Activated T-cell treated with anti-CD3 and anti-CD28 coated beads, Interleukin-2, amount 50 U/mL, for 48 hours (primary cell): ENCODE measurements at regions not wholly inside any gene's neighbourhood (a gene's known extent, or its start where the extent isn't known, plus 50 kb on each side); places are given as distances from the start of the nearest gene placed in this dataset.
"Not testable (repeated sequence)": the region's sequence is repeated elsewhere in the genome, so short reads cannot be mapped to it uniquely, and the experiment has no call there.

Experiments
- DNase-seq, 2 experiments: peaks; one replicate each; pipeline ENCODE4 v3.0.0-alpha.2; 2020

DNA sequence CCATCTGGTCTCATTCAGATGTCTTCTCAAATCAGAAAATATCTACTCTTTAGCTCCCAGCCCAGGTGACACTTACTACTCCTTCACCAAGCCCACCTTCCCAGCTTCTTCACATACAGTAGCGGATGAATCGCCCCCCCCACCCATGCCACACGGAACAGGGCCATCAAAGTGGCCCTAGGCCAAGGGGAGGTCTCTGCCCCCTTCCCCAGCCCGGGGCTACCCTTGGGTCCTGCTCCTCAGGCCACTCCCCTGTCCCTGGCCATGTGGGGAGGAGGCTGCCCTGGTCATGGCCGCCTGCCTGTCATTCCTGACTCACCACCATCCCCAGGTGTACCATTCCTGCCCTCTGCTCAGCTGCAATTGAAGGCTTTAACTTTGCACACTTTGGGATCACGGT is 142.8 kb downstream of the NECTIN1 start:
- no peak for DNase-seq

- DNase-seq, result no peak
These were observed 143.8 kb downstream of the NECTIN1 start for GRCh38 chr11:119585043-119585781.

GRCh38 chr11:119584193-119585042 is 144.6 kb downstream of the NECTIN1 start:
- DNase-seq, result no peak

DNA sequence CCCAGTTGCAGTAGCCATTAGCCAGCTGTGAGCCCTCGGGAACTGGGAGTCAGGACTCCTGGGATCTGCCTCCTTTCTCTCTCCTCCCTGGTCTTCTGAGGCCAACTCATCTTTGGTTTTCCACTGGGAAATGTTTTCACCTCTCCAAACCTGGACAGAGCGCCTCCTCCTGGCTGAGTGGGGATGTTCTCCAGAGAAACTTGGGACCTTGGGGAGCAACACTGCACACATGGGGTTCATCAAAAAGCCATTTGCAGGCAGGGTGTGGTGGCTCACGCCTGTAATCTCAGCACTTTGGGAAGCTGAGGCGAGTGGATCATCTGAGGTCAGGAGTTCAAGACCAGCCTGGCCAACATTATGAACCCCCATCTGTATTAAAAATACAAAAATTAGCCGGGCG is 145.4 kb downstream of the NECTIN1 start:
- DNase-seq, result no peak

- DNase-seq, result not testable (repeated sequence)
These were observed 147.6 kb downstream of the NECTIN1 start for GRCh38 chr11:119581396-119581795.

- DNase-seq, result no peak
These were observed 148.2 kb downstream of the NECTIN1 start for GRCh38 chr11:119580751-119581150.

DNA sequence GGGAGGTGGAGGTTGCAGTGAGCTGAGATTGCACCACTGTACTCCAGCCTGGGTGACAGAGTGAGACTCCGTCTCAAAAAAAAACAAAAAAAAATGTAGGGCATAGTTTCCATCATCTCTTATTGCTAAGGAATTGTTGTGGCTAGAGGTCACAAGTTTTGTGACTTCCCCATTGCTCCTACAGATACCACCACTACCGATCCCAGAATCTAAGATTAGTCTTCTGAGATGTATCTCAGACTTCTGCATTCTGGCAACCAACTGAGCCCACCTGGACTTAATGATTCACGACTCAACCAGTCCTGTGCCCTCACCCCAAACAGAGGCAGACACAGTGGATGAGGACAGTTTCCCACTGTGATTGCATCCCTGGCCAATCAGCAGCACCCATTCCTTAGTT is 148.9 kb downstream of the NECTIN1 start:
- no peak for DNase-seq

DNA sequence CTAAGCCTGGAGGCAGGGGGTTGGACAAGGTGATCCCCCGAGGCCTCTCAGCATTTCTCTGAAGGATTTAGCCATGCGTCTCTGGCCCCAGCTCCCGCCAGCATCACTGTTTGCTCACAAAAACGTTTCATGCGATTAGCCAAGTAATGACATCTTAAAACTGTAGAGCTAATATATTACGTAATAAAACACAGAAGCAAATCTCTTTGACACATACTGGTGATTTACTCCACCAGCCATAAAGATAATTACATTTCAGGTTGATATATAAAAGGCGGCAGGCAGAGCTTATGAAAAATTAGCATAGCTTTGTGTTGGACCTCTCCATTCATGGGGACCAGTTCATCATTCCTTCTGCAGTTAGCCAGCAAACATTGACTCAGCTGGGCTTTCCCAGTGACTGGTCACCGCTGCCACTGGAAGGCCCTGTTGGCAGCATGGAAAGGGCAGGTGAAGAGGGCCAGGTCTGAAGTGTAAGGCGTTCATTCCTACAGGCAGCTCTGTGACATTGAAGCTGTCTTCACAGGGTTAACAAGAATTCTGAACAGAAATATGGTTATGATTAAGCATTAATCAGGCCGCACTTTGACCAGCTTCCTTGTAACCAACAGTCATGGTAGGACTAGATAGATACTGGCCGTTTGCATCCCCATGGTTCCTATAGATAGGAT is 150.3 kb downstream of the NECTIN1 start:
- DNase-seq, result no peak

GRCh38 chr11:119573858-119574257 is 150.9 kb upstream of the THY1 start:
- no peak for DNase-seq

GRCh38 chr11:119572481-119573424 is 149.8 kb upstream of the THY1 start:
- DNase-seq, result no peak

GRCh38 chr11:119571311-119571710 is 148.3 kb upstream of the THY1 start:
- no peak for DNase-seq

- no peak for DNase-seq
These were observed 145.0 kb upstream of the THY1 start for GRCh38 chr11:119567688-119568582.

DNA sequence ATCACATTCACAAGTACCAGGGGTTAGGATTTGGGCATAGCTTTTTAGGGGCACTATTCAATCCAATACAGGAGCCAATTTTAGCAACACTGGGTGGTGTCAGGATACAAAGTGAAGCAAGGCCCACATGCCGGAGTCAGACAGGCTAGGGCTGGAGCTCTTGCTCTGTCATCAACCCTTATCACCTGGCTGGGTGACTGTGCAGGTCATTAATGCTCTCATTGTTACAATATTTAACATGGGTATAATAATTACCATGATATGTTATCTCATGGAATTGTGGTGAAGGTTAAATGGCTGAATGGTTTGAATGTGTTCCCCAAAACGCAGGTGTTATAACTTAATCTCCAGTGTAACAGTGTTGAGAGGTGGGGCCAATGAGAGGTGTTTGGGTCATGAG is 143.3 kb upstream of the THY1 start:
- no peak for DNase-seq

GRCh38 chr11:119565693-119566092 is 142.7 kb upstream of the THY1 start:
- DNase-seq, result not testable (repeated sequence)

- no peak for DNase-seq
These were observed 138.0 kb upstream of the THY1 start for GRCh38 chr11:119560961-119561360.

DNA sequence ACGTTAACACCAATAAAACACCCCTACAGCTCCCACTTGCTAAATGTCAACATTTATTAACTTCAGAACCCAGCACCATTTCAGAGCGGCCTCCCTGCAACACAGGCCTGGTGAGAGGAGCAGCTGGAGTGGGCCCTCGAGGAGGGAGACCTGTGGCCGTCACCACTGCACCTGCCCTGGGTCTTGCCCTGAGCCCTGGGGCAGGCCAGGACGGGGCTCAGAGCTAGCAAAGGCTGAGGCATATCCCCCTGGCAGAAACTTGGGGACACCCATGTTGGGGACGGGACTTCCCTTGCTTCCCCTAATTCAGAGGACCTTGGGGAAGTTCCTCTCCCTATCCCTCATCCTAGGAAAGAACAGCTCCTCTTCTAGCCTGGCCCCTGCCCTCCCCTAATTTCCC is 137.3 kb upstream of the THY1 start:
- DNase-seq, result no peak

- no peak for DNase-seq
These were observed 129.1 kb upstream of the THY1 start for GRCh38 chr11:119552106-119552485.

DNA sequence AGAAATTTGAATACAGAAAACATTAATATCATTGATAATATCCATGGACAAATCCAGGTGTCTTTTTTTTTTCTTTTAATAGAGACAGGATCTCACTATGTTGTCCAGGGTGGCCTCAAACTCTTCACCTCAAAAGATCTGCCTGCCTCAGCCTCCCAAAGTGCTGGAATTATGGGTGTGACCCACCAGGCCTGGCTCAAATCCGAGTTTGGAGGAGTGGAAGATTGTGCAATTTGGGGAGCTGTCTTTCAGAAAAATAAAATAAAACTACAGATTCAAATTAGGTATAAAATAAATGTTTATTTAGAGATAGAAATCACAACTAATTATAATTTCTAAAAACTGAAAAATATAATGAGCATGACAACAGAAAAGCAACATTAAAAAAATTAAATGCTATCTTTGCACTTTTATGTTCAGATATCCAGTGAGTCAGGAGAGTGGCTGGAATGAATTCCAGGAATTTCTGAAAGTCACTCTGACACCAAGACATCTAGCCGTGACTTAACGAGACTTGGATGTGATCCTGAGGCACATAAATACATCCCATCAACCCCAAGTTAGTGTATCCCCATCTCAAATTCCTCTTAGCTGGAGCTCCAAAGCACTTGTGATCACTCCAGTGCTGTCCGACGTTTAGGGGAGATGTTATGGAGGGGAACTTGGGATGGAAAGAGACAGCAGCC is 128.6 kb upstream of the THY1 start:
- DNase-seq, result no peak

- no peak for DNase-seq
These were observed 127.2 kb upstream of the THY1 start for GRCh38 chr11:119550053-119550752.

DNA sequence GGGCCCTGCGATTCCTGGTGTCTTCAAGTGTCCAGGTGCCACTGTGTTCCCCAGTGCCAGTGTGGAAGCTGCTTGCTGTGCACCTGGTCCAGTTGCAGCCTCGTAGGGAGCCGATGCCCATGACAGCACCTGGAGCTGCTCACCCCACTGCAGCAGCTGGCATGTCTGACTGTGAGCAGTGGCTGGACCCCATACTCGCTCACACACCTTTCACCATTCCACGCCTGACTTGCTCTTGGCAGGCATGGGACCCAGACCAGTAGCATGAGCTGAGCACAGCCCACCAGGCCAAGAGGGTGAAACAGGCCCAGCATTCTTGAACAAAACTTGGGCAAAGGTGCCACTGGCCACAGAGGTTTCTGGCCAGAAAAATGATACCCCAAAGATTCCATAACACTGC is 124.5 kb upstream of the THY1 start:
- no peak for DNase-seq
